Osteoblast (primary cell): ENCODE measurements at regions not wholly inside any gene's neighbourhood (a gene's known extent, or its start where the extent isn't known, plus 50 kb on each side); places are given as distances from the start of the nearest gene placed in this dataset.

Source experiments
- DNase-seq: peaks from one replicate; pipeline ENCODE4 v3.0.0; 2011; ENCODE audit warnings: low spot score, mixed read lengths; ENCODE audit not compliant: insufficient read length; ENCODE audit errors: missing footprints
- H2AFZ ChIP-seq: 2 replicates; pipeline ENCODE4 v1.6.0; 2011; ENCODE audit warnings: mild to moderate bottlenecking, low read length
- H3K27ac ChIP-seq: 2 replicates; pipeline ENCODE4 v1.5.1; 2011; ENCODE audit warnings: mild to moderate bottlenecking, low read depth, low read length, moderate library complexity
- H3K27me3 ChIP-seq: 2 replicates; pipeline ENCODE4 v1.6.0; 2012; ENCODE audit warnings: mild to moderate bottlenecking, control low read depth, inconsistent platforms, low read length, moderate library complexity; ENCODE audit not compliant: insufficient read depth
- H3K36me3 ChIP-seq: 2 replicates; pipeline ENCODE4 v1.5.1; 2011; ENCODE audit warnings: mild to moderate bottlenecking, low read length, control low read depth, moderate library complexity; ENCODE audit not compliant: insufficient read depth
- H3K4me1 ChIP-seq: 2 replicates; pipeline ENCODE4 v1.5.1; 2011; ENCODE audit warnings: mild to moderate bottlenecking, low read length, control low read depth, moderate library complexity; ENCODE audit not compliant: insufficient read depth
- H3K4me2 ChIP-seq: 2 replicates; pipeline ENCODE4 v1.6.0; 2011; ENCODE audit warnings: mild to moderate bottlenecking, low read length; ENCODE audit not compliant: insufficient read depth
- H3K4me3 ChIP-seq: fragments of 200-600 bp; sonication (generic); 3 replicates; pipeline ENCODE4 v1.5.1; 2012; ENCODE audit warnings: mild to moderate bottlenecking, low read length, inconsistent platforms; ENCODE audit not compliant: insufficient read depth
- H3K79me2 ChIP-seq: 2 replicates; pipeline ENCODE4 v1.6.0; 2012; ENCODE audit warnings: mild to moderate bottlenecking, low read length, control low read depth, inconsistent platforms; ENCODE audit not compliant: insufficient read depth
- H3K9me3 ChIP-seq: 2 replicates; pipeline ENCODE4 v1.5.1; 2011; ENCODE audit warnings: low read depth, low read length, control low read depth
- H4K20me1 ChIP-seq: 2 replicates; pipeline ENCODE4 v1.6.0; 2012; ENCODE audit warnings: mild to moderate bottlenecking, low read length, control low read depth; ENCODE audit not compliant: insufficient read depth
- CTCF ChIP-seq: IDR thresholded peaks from 2 replicates; pipeline ENCODE4 v1.5.1; 2011; ENCODE audit warnings: mild to moderate bottlenecking, low read depth, low read length, moderate library complexity; ENCODE audit errors: extremely low read depth

- Histone ChIP-seq H3K9me3 (no peaks in the 10 kb centered on the region), H3K27ac (no peak overlapping the region), H3K36me3 (no peaks in the 10 kb centered on the region), H3K27me3 (peaks cover 7% of the 10 kb centered on the region), H3K4me1 (no peaks in the 10 kb centered on the region), H3K4me2 (no peak overlapping the region), H3K79me2 (no peaks in the 10 kb centered on the region), H4K20me1 (no peaks in the 10 kb centered on the region), H3K4me3 (no peak overlapping the region), H2AFZ (no peak overlapping the region)
- TF ChIP-seq CTCF = no peak
- DNase-seq = peak; percentile 92
Observed at GRCh38 chr9:99299211-99300102, 77.4 kb downstream of the SEC61B start.

- no peak overlapping the region for H3K27ac ChIP-seq
- TF ChIP-seq CTCF = no peak
- no peaks in the 10 kb centered on the region for H3K9me3 ChIP-seq
Observed at GRCh38 chr9:99300103-99300439, 78.0 kb downstream of the SEC61B start.

GRCh38 chr9:99300603-99301002 lies 78.5 kb downstream of the SEC61B start:
- Histone ChIP-seq H3K79me2 (no peaks in the 10 kb centered on the region), H2AFZ (no peak overlapping the region), H3K4me1 (no peaks in the 10 kb centered on the region), H3K4me2 (no peak overlapping the region), H3K4me3 (no peak overlapping the region), H4K20me1 (no peaks in the 10 kb centered on the region), H3K9me3 (no peaks in the 10 kb centered on the region), H3K36me3 (no peaks in the 10 kb centered on the region), H3K27ac (no peak overlapping the region), H3K27me3 (peaks cover 7% of the 10 kb centered on the region)
- no peak for TF ChIP-seq CTCF
- peak; percentile 34 for DNase-seq

More at GRCh38 chr9:99300103-99300439, 78.0 kb downstream of the SEC61B start:
- no peaks in the 10 kb centered on the region for H4K20me1 ChIP-seq
- no peaks in the 10 kb centered on the region for H3K36me3 ChIP-seq
- no peak overlapping the region for H3K4me2 ChIP-seq
- H3K79me2 ChIP-seq = no peaks in the 10 kb centered on the region
- DNase-seq = peak; percentile 58
- peaks cover 7% of the 10 kb centered on the region for H3K27me3 ChIP-seq
- no peaks in the 10 kb centered on the region for H3K4me1 ChIP-seq
- H2AFZ ChIP-seq = no peak overlapping the region
- no peak overlapping the region for H3K4me3 ChIP-seq

- no peak for TF ChIP-seq CTCF
- no peaks in the 10 kb centered on the region for H3K9me3 ChIP-seq
- H3K27ac ChIP-seq = no peak overlapping the region
- H2AFZ ChIP-seq = no peak overlapping the region
- no peaks in the 10 kb centered on the region for H4K20me1 ChIP-seq
- no peaks in the 10 kb centered on the region for H3K36me3 ChIP-seq
- no peaks in the 10 kb centered on the region for H3K79me2 ChIP-seq
- no peak for DNase-seq
- no peak overlapping the region for H3K4me2 ChIP-seq
- H3K4me1 ChIP-seq = no peaks in the 10 kb centered on the region
- no peaks in the 10 kb centered on the region for H3K27me3 ChIP-seq
- no peak overlapping the region for H3K4me3 ChIP-seq
Observed at GRCh38 chr9:99303177-99303576, 81.1 kb downstream of the SEC61B start.
